ENCODE measurements at regions not wholly inside any gene's neighbourhood (a gene's known extent, or its start where the extent isn't known, plus 50 kb on each side); places are given as distances from the start of the nearest gene placed in this dataset.
A peak's percentile ranks its signal among the peaks of the same experiment; 100 is the strongest.

- POLR2A ChIA-PET = no interaction called here
- TF ChIP-seq, protein P1, sequence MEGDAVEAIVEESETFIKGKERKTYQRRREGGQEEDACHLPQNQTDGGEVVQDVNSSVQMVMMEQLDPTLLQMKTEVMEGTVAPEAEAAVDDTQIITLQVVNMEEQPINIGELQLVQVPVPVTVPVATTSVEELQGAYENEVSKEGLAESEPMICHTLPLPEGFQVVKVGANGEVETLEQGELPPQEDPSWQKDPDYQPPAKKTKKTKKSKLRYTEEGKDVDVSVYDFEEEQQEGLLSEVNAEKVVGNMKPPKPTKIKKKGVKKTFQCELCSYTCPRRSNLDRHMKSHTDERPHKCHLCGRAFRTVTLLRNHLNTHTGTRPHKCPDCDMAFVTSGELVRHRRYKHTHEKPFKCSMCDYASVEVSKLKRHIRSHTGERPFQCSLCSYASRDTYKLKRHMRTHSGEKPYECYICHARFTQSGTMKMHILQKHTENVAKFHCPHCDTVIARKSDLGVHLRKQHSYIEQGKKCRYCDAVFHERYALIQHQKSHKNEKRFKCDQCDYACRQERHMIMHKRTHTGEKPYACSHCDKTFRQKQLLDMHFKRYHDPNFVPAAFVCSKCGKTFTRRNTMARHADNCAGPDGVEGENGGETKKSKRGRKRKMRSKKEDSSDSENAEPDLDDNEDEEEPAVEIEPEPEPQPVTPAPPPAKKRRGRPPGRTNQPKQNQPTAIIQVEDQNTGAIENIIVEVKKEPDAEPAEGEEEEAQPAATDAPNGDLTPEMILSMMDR (IDR thresholded peaks at IDR 0.05; ENCODE audit: control extremely low read depth, extremely low read depth, low read depth, missing control alignments) = no peak
- DNase-seq (ENCODE audit: extremely low spot score) = no peak
- CTCF ChIA-PET = no interaction called here
These were observed 749.9 kb downstream of the TBL1XR1 start for GRCh38 chr3:176447369-176447768.

- TF ChIP-seq, protein P1 (IDR thresholded peaks at IDR 0.05; ENCODE audit: control extremely low read depth, extremely low read depth, low read depth, missing control alignments) = no peak
- no peak for DNase-seq (ENCODE audit: extremely low spot score)
- ChIA-PET POLR2A (no interaction called here), CTCF (no interaction called here)
These were observed 755.0 kb downstream of the TBL1XR1 start for GRCh38 chr3:176442326-176442725.

GRCh38 chr3:176439729-176440128, 757.6 kb downstream of the TBL1XR1 start:
- POLR2A ChIA-PET = no interaction called here
- no peak for DNase-seq (ENCODE audit: extremely low spot score)
- CTCF ChIA-PET = interaction anchor here (0.6 to 1.4 kb wide), 2 partner anchors 9 kb away, joined by 3 to 4 read pairs; no protein-coding TSS in a partner anchor
- TF ChIP-seq, protein P1 (IDR thresholded peaks at IDR 0.05; ENCODE audit: control extremely low read depth, extremely low read depth, low read depth, missing control alignments) = no peak

GRCh38 chr3:176431991-176432390, 765.3 kb downstream of the TBL1XR1 start:
- ChIA-PET POLR2A (interaction anchor here (0.6 kb wide), 1 partner anchor 1626 kb away, joined by 4 read pairs; no protein-coding TSS in a partner anchor), CTCF (interaction anchor here (1.3 kb wide), 1 partner anchor 12 kb away, joined by 3 read pairs; no protein-coding TSS in a partner anchor)
- no peak for DNase-seq (ENCODE audit: extremely low spot score)
- TF ChIP-seq, protein P1 (IDR thresholded peaks at IDR 0.05; ENCODE audit: control extremely low read depth, extremely low read depth, low read depth, missing control alignments) = no peak

- ChIA-PET POLR2A (no interaction called here), CTCF (interaction anchor here (0.6 to 1.2 kb wide), 3 partner anchors 8 to 9 kb away, joined by 3 to 4 read pairs (median 3); no protein-coding TSS in a partner anchor)
- DNase-seq (ENCODE audit: extremely low spot score) = no peak
- TF ChIP-seq, protein P1 (IDR thresholded peaks at IDR 0.05; ENCODE audit: control extremely low read depth, extremely low read depth, low read depth, missing control alignments) = no peak
These were observed 766.3 kb downstream of the TBL1XR1 start for GRCh38 chr3:176431038-176431418.

DNA sequence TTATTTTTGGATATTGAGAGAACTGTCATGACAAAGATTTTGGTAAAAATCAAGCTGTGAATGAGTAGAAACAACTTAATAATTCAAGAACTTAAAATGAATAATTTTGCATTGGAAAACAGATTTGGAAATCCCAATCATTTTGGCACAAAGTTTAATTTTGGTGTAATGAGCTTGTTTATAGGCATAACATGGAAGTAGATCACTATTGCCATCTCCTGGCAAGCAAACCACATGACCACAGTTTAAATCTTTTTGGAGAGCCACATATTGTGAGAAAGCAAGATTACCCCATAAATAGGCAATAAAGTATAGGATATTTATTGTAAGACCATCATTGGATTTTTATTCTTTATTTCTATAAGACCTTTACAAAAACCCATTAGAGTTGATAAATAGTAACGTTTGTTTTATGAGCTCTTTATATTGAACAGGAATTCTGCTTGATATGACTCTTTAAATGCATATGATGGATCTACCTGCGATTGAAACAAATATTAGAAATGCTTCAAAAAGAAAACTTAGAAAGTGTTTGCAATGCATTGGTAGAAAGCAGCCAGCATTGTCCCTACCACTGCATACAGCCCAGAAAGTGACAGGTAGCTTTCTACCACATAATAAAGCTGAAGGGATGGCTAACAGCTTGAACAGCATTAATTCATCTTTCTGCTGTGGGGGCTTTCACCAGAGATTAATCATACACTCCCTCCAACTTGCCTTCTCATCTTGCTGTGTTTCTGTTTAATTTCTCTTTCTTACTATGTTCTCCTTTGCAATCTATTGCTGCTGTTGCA, 766.8 kb downstream of the TBL1XR1 start:
- CTCF ChIA-PET = interaction anchor here (0.6 to 1.2 kb wide), 3 partner anchors 8 to 10 kb away, joined by 3 to 4 read pairs (median 3); no protein-coding TSS in a partner anchor

More for the DNA sequence above, 766.8 kb downstream of the TBL1XR1 start:
- TF ChIP-seq, protein P1 (IDR thresholded peaks at IDR 0.05; ENCODE audit: control extremely low read depth, extremely low read depth, low read depth, missing control alignments) = peak; percentile 51
- peak; percentile 12 for DNase-seq (ENCODE audit: extremely low spot score)
- POLR2A ChIA-PET = no interaction called here
